Middle frontal gyrus (tissue), 1 donor: ENCODE measurements at regions not wholly inside any gene's neighbourhood (a gene's known extent, or its start where the extent isn't known, plus 50 kb on each side); places are given as distances from the start of the nearest gene placed in this dataset.
"Not testable (repeated sequence)": the region's sequence is repeated elsewhere in the genome, so short reads cannot be mapped to it uniquely, and the experiment has no call there.

Experiments
- DNase-seq: peaks from one replicate; pipeline ENCODE4 v3.0.0-alpha.2; 2015; ENCODE audit warnings: low spot score; ENCODE audit errors: extremely low spot score

GRCh38 chr9:63912451-63912850 lies 1372.6 kb downstream of the FOXD4L5 start:
- DNase-seq = not testable (repeated sequence)

- DNase-seq = not testable (repeated sequence)
Measured at GRCh38 chr9:63909076-63909475, 1375.9 kb downstream of the FOXD4L5 start.

- not testable (repeated sequence) for DNase-seq
Measured at GRCh38 chr9:63899637-63900190, 1385.3 kb downstream of the FOXD4L5 start.

GRCh38 chr9:63881386-63881785 lies 1403.6 kb downstream of the FOXD4L5 start:
- not testable (repeated sequence) for DNase-seq

- not testable (repeated sequence) for DNase-seq
Measured at GRCh38 chr9:63876380-63876779, 1408.6 kb downstream of the FOXD4L5 start.

- DNase-seq = no peak
Measured at GRCh38 chr9:63859475-63860215, 1425.4 kb downstream of the FOXD4L5 start.

GRCh38 chr9:63859090-63859474 lies 1425.9 kb downstream of the FOXD4L5 start:
- not testable (repeated sequence) for DNase-seq

GRCh38 chr9:63853140-63853751 lies 1431.8 kb downstream of the FOXD4L5 start:
- not testable (repeated sequence) for DNase-seq

- not testable (repeated sequence) for DNase-seq
Measured at GRCh38 chr9:63824804-63825203, 1460.2 kb downstream of the FOXD4L5 start.

GRCh38 chr9:63823375-63824201 lies 1461.4 kb downstream of the FOXD4L5 start:
- DNase-seq = not testable (repeated sequence)

GRCh38 chr9:63822615-63823374 lies 1462.2 kb downstream of the FOXD4L5 start:
- DNase-seq = not testable (repeated sequence)

- DNase-seq = not testable (repeated sequence)
Measured at GRCh38 chr9:63821293-63821692, 1463.7 kb downstream of the FOXD4L5 start.

GRCh38 chr9:63820882-63821281 lies 1464.1 kb downstream of the FOXD4L5 start:
- not testable (repeated sequence) for DNase-seq

- DNase-seq = not testable (repeated sequence)
Measured at GRCh38 chr9:63820383-63820782, 1464.6 kb downstream of the FOXD4L5 start.

- peak; percentile 5 for DNase-seq
Measured at GRCh38 chr9:63817622-63818518, 1467.1 kb downstream of the FOXD4L5 start.

GRCh38 chr9:63816751-63817621 lies 1468.0 kb downstream of the FOXD4L5 start:
- peak; percentile 87 for DNase-seq

GRCh38 chr9:63814970-63815669 lies 1469.9 kb downstream of the FOXD4L5 start:
- not testable (repeated sequence) for DNase-seq

- not testable (repeated sequence) for DNase-seq
Measured at GRCh38 chr9:63813391-63814021, 1471.5 kb downstream of the FOXD4L5 start.
